Smooth muscle cell (in vitro differentiated cells): ENCODE measurements at regions not wholly inside any gene's neighbourhood (a gene's known extent, or its start where the extent isn't known, plus 50 kb on each side); places are given as distances from the start of the nearest gene placed in this dataset.

ENCODE experiments used
- DNase-seq: peaks from one replicate; lab custom pipeline; 2025; ENCODE audit not compliant: unreplicated experiment; lab: John Stamatoyannopoulos, UW
- H2AFZ ChIP-seq: fragments of 200-600 bp; sonication (generic); 2 replicates; pipeline ENCODE4 v1.6.0; 2016; ENCODE audit warnings: antibody characterized with exemption, low read depth, mild to moderate bottlenecking
- H3F3A ChIP-seq: fragments of 200-600 bp; sonication (generic); 2 replicates; pipeline ENCODE4 v1.6.0; 2017; ENCODE audit warnings: antibody characterized with exemption, low read depth
- H3K27ac ChIP-seq: fragments of 200-600 bp; sonication (generic); 2 replicates; pipeline ENCODE4 v1.5.1; 2016; ENCODE audit warnings: low read depth, mild to moderate bottlenecking
- H3K27me3 ChIP-seq: fragments of 200-600 bp; sonication (generic); 2 replicates; pipeline ENCODE4 v1.6.1; 2016; ENCODE audit warnings: low read depth, mild to moderate bottlenecking
- H3K36me3 ChIP-seq: fragments of 200-600 bp; sonication (generic); 2 replicates; pipeline ENCODE4 v1.5.1; 2016; ENCODE audit warnings: low read depth
- H3K4me1 ChIP-seq: fragments of 200-600 bp; sonication (generic); 2 replicates; pipeline ENCODE4 v1.5.1; 2016; ENCODE audit warnings: low read depth
- H3K4me2 ChIP-seq: fragments of 200-600 bp; sonication (generic); 2 replicates; pipeline ENCODE4 v1.6.0; 2016; ENCODE audit warnings: mild to moderate bottlenecking
- H3K4me3 ChIP-seq: fragments of 200-600 bp; sonication (generic); 2 replicates; pipeline ENCODE4 v1.5.1; 2016; ENCODE audit warnings: mild to moderate bottlenecking
- H3K79me2 ChIP-seq: fragments of 200-600 bp; sonication (generic); 2 replicates; pipeline ENCODE4 v1.6.0; 2016; ENCODE audit warnings: low read depth, mild to moderate bottlenecking
- H3K9ac ChIP-seq: fragments of 200-600 bp; sonication (generic); 2 replicates; pipeline ENCODE4 v1.6.0; 2016; ENCODE audit warnings: low read depth
- H3K9me3 ChIP-seq: fragments of 200-600 bp; sonication (generic); replicated peaks from 2 replicates; pipeline ENCODE4 v1.5.1; 2016; ENCODE audit warnings: low read depth
- H4K20me1 ChIP-seq: fragments of 200-600 bp; sonication (generic); 2 replicates; pipeline ENCODE4 v1.6.0; 2016; ENCODE audit warnings: low read depth
- CTCF ChIP-seq: fragments of 200-600 bp; sonication (generic); IDR thresholded peaks from 2 replicates; pipeline ENCODE4 v1.5.1; 2017; ENCODE audit warnings: borderline replicate concordance, mild to moderate bottlenecking, antibody characterized with exemption; ENCODE audit not compliant: insufficient read depth, poor library complexity, severe bottlenecking
- WGBS: methylation state at CpG from one replicate; pipeline ENCODE4 v1.1.7; 2016; ENCODE audit warnings: low lambda C conversion rate; 5-methylcytosine and 5-hydroxymethylcytosine counted together

DNA sequence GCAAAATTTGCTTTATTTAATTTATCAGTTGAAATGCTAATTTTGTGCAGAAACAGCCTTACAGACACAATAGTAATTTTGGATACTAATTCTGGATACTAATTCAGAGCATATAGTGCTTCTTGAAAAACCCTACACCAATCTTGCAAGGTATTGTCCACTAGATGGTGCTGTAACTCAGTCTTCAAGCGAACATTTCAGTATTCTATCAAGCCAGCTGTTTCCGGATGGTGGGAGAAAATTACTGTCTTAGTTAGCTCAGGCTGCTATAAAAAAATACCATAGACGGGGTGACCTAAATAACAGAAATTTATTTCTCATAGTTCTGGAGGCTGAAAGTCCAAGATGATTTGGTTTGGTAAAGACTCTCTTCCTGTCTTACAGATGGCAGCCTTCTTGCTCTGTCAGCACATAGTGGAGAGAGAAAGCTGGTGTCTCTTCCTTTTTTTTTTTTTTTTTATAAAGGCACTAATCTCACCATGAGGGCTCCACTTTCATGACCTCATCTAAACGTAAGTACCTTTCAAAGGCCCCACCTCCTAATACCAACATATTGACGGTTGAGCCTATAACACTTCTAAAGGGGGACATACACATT is 1306.5 kb upstream of the CDH9 start:
- WGBS = 19% methylated on average over 5 of the region's 5 CpGs
- no peaks in the 10 kb centered on the region for H3K9me3 ChIP-seq
- H3K4me2 ChIP-seq = peak overlapping the region; percentile 78
- TF ChIP-seq CTCF = peak; percentile 77
- no peak for DNase-seq
- H2AFZ ChIP-seq = peak overlapping the region; percentile 82
- H3K27ac ChIP-seq = no peak overlapping the region
- H3K27me3 ChIP-seq = no peaks in the 10 kb centered on the region
- H4K20me1 ChIP-seq = no peaks in the 10 kb centered on the region
- H3K36me3 ChIP-seq = no peaks in the 10 kb centered on the region
- H3F3A ChIP-seq = no peaks in the 10 kb centered on the region
- H3K4me1 ChIP-seq = no peaks in the 10 kb centered on the region
- H3K4me3 ChIP-seq = peak overlapping the region; percentile 38
- peak overlapping the region; percentile 47 for H3K9ac ChIP-seq
- H3K79me2 ChIP-seq = no peaks in the 10 kb centered on the region

GRCh38 chr5:28329176-28329575 is 1290.8 kb upstream of the CDH9 start:
- Histone ChIP-seq H3F3A (peaks cover 4% of the 10 kb centered on the region), H3K9me3 (no peaks in the 10 kb centered on the region), H3K4me1 (no peaks in the 10 kb centered on the region), H3K79me2 (no peaks in the 10 kb centered on the region), H2AFZ (no peak overlapping the region), H3K27ac (no peak overlapping the region), H3K9ac (no peak overlapping the region), H3K4me2 (no peak overlapping the region), H3K27me3 (no peaks in the 10 kb centered on the region), H3K4me3 (no peak overlapping the region), H4K20me1 (no peaks in the 10 kb centered on the region), H3K36me3 (no peaks in the 10 kb centered on the region)
- DNase-seq = no peak
- TF ChIP-seq CTCF = no peak

- TF ChIP-seq CTCF = no peak
- Histone ChIP-seq H3K79me2 (no peaks in the 10 kb centered on the region), H3K36me3 (no peaks in the 10 kb centered on the region), H3K4me1 (no peaks in the 10 kb centered on the region), H4K20me1 (no peaks in the 10 kb centered on the region), H3K9ac (no peak overlapping the region), H3K4me2 (no peak overlapping the region), H3K27ac (no peak overlapping the region), H3F3A (peaks cover 4% of the 10 kb centered on the region), H3K4me3 (no peak overlapping the region), H3K9me3 (no peaks in the 10 kb centered on the region), H2AFZ (no peak overlapping the region), H3K27me3 (no peaks in the 10 kb centered on the region)
- no peak for DNase-seq
Observed at GRCh38 chr5:28328681-28329080, 1290.3 kb upstream of the CDH9 start.

DNA sequence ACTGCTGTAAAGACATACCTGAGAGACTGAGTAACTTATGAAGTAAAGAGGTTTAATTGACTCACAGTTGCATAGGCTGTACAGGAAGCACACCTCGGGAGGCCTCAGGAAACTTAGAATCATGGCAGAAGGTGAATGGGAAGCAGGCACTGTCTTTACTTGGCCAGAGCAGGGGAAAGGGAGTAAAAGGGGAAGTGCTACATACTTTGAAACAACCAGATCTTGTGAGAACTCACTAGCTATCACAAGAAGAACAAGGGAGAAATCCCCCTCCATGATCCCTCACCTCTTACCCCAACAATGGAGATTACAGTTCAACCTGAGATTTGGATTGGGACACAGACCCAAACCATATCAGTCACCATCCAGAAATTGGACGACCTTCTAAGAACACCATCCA is 1285.8 kb upstream of the CDH9 start:
- no peak overlapping the region for H3K4me2 ChIP-seq
- no peak for TF ChIP-seq CTCF
- DNase-seq = no peak
- no peak overlapping the region for H2AFZ ChIP-seq
- no peaks in the 10 kb centered on the region for H3K4me1 ChIP-seq
- H3K27ac ChIP-seq = no peak overlapping the region
- H3K27me3 ChIP-seq = no peaks in the 10 kb centered on the region
- H4K20me1 ChIP-seq = no peaks in the 10 kb centered on the region
- H3K79me2 ChIP-seq = no peaks in the 10 kb centered on the region
- H3K36me3 ChIP-seq = no peaks in the 10 kb centered on the region
- H3K4me3 ChIP-seq = no peak overlapping the region
- 68% methylated on average over 2 of the region's 2 CpGs for WGBS
- no peak overlapping the region for H3K9ac ChIP-seq
- H3F3A ChIP-seq = peaks cover 4% of the 10 kb centered on the region
- H3K9me3 ChIP-seq = no peaks in the 10 kb centered on the region
